ENCODE measurements at regions not wholly inside any gene's neighbourhood (a gene's known extent, or its start where the extent isn't known, plus 50 kb on each side); places are given as distances from the start of the nearest gene placed in this dataset.

DNA sequence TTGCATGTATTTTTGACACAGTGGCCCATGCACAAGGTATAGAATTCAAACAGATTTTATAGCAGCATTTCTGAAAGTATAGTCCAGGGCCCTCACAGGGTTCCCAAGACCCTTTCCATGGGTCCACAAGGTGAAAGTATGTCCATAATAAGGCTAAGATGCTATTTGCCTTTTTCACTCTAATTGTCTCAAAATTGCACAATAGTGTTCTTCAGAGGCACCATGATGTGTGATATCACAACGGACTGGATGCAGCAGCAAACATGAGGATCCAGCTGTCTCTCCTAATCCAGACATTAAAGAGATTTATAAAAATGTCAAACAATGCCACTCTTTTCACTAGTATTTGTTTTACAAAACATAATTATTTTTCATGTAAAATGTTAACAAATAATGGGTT is 88.8 kb upstream of the PRDX6 start:
- Histone ChIP-seq H4K20me1 (ENCODE audit: insufficient read depth) (no peaks in the 10 kb centered on the region), H3K9ac (ENCODE audit: low read length) (no peak overlapping the region), H3K9me2 (ENCODE audit: insufficient read depth) (no peaks in the 10 kb centered on the region), H3K27ac (ENCODE audit: low read depth, low read length) (no peak overlapping the region), H3K4me3 (replicated peaks in 1 of 2; ENCODE audit: low read depth in 1 of 2, low read length in 2 of 2) (no peak overlapping the region), H3K4me2 (ENCODE audit: low read length) (no peak overlapping the region), H2AFZ (ENCODE audit: low read depth, low read length, poor library complexity, severe bottlenecking) (no peak overlapping the region), H3K4me1 (ENCODE audit: control insufficient read depth in 1 of 2, insufficient read depth in 2 of 2, low read length in 2 of 2) (peaks cover 5 to 12% of the 10 kb centered on the region in 2 experiments), H3K36me3 (ENCODE audit: control insufficient read depth in 1 of 2, insufficient read depth in 2 of 2, low read length in 2 of 2) (no peaks in the 10 kb centered on the region), H3K27me3 (ENCODE audit: insufficient read depth, low read length) (no peaks in the 10 kb centered on the region), H3K79me2 (ENCODE audit: insufficient read depth, low read length) (no peaks in the 10 kb centered on the region), H3K9me3 (ENCODE audit: control insufficient read depth in 1 of 2, insufficient read depth in 1 of 2, low read depth in 1 of 2, low read length in 2 of 2) (no peaks in the 10 kb centered on the region)
- ChIA-PET POLR2A (no interaction called here), RAD21 (ENCODE audit: low non-redundant PET in 1 of 2, low total read pairs in 2 of 2, uncharacterized antibody in 2 of 2, unreplicated experiment in 2 of 2) (no interaction called here), CTCF (no interaction called here)
- intact Hi-C loops (cut with micrococcal nuclease), result no loop called here
- ATAC-seq (no peak), DNase-seq (ENCODE audit: low read depth, low spot score) (no peak)
- BruUV-seq (replicated peaks), result no TSS peak
- no peak for TF ChIP-seq REST (IDR thresholded peaks at IDR 0.05; ENCODE audit: low read depth)
- TF ChIP-seq CEBPB (IDR thresholded peaks at IDR 0.05; ENCODE audit: low read depth), result no peak
- TF ChIP-seq TCF7L2 (IDR thresholded peaks at IDR 0.05; ENCODE audit: borderline replicate concordance, extremely low read depth, insufficient read depth, insufficient read length), result no peak
- no peak for TF ChIP-seq RAD21 (IDR thresholded peaks at IDR 0.05; ENCODE audit: low read depth)
- TF ChIP-seq EGR1 (IDR thresholded peaks at IDR 0.05; ENCODE audit: low read depth), result no peak
- no peak for TF ChIP-seq JUND (IDR thresholded peaks at IDR 0.05)
- TF ChIP-seq CBX3 (IDR thresholded peaks at IDR 0.05; ENCODE audit: low read depth), result no peak
